GM18870 (cell line): ENCODE measurements at regions not wholly inside any gene's neighbourhood (a gene's known extent, or its start where the extent isn't known, plus 50 kb on each side); places are given as distances from the start of the nearest gene placed in this dataset.
A peak's percentile ranks its signal among the peaks of the same experiment; 100 is the strongest.

Experiments
- ATAC-seq: cut with Tn5 transposase; IDR thresholded peaks from one replicate; pipeline ENCODE4 v1.9.1; 2021; ENCODE audit warnings: moderate library complexity; ENCODE audit not compliant: unreplicated experiment

- ATAC-seq: no peak
Observed at GRCh38 chr6:105482227-105482844, 79.5 kb upstream of the PREP start.

- no peak for ATAC-seq
Observed at GRCh38 chr6:105476978-105477377, 74.1 kb upstream of the PREP start.

DNA sequence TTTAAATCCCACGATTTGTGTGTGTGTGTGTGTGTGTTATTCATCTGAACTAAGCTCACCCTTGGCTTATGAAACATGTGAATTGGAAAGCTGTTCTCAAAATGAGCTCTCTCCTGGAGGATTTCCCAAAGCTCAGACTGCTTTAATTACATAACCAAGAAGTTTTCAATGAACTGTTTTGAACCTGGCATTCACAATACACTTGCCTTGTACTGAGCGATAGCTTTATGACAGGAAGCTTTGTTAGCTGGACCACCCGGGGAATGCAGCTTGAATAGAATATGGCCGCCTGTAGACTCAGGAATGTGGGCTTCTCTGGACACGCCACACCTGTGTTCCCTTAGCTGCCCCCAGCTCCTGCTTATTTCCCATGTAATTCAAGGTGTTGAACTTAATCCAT is 71.4 kb upstream of the PREP start:
- ATAC-seq: no peak

GRCh38 chr6:105469946-105470345 is 67.1 kb upstream of the PREP start:
- no peak for ATAC-seq

GRCh38 chr6:105468850-105469249 is 66.0 kb upstream of the PREP start:
- ATAC-seq: no peak

GRCh38 chr6:105460860-105461259 is 58.0 kb upstream of the PREP start:
- ATAC-seq: no peak

- ATAC-seq: no peak
Observed at GRCh38 chr6:105459864-105460263, 57.0 kb upstream of the PREP start.

GRCh38 chr6:105459049-105459448 is 56.2 kb upstream of the PREP start:
- peak; percentile 96 for ATAC-seq

GRCh38 chr6:105458551-105458950 is 55.7 kb upstream of the PREP start:
- peak; percentile 32 for ATAC-seq

GRCh38 chr6:105458084-105458483 is 55.2 kb upstream of the PREP start:
- no peak for ATAC-seq

GRCh38 chr6:105453968-105454367 is 51.1 kb upstream of the PREP start:
- ATAC-seq: no peak

- ATAC-seq: peak; percentile 58
Observed at GRCh38 chr6:105452924-105453756, 50.3 kb upstream of the PREP start.
